HK-2 (cell line): ENCODE measurements at regions not wholly inside any gene's neighbourhood (a gene's known extent, or its start where the extent isn't known, plus 50 kb on each side); places are given as distances from the start of the nearest gene placed in this dataset.

Experiments
- DNase-seq: peaks from one replicate; pipeline ENCODE4 v3.0.0-alpha.2; 2018; ENCODE audit not compliant: unreplicated experiment

GRCh38 chr2:43055086-43055912 is 171.1 kb downstream of the ZFP36L2 start:
- DNase-seq = no peak

- DNase-seq = no peak
These were observed 172.0 kb downstream of the ZFP36L2 start for GRCh38 chr2:43054367-43054766.

DNA sequence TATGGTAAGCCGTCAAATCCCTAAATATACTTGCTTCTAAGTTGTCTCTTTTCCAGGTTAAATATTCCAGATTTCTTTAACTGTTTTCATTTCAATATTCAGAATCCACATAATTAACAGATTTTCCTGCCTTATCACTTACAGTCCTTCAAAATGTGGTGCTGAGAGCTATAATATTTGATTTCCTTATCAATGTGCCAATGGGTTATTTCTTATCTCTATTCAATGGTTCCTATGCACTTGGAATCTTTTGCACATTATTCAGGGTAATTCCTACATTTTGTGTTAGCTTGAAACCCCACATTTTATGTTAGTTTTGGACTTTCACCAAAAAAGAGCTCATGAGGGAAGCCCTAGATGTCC is 173.5 kb downstream of the ZFP36L2 start:
- no peak for DNase-seq

DNA sequence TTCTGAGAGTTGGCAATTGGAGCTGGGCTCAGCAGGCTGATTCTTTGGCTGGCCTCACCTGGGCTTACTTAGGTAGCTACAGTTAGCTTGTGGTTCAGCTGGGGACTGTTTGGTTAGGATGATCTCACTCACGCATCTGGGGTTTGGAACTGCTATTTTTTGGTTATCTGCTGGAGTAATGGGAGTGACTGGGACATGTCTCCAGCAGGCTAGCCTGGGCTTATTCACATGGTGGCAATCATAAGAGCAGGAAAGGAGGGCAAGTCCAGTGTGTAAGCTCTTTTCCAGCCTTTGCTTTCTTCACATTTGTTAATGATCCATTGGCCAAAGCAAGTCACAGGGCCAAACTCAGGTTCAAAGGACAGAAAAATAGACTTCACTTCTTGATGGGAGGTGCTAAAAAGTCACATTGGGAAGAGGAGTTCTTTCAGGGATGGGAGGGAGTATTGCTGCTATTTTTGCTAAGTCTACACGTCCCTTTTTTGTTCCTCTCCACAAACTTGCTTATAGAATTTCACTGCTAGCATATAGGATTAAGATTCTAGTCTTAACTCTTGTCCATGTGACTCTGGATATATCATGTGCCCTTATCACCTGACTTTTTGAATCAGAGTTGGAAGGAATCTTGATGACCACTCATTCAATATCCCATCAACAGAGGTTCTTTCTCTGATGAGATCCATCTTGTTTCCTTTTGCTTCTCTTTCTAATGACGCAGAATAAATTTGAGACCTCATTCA is 174.0 kb downstream of the ZFP36L2 start:
- DNase-seq = no peak

- DNase-seq = no peak
These were observed 175.1 kb downstream of the ZFP36L2 start for GRCh38 chr2:43051338-43051737.

- no peak for DNase-seq
These were observed 175.5 kb downstream of the ZFP36L2 start for GRCh38 chr2:43050866-43051265.

DNA sequence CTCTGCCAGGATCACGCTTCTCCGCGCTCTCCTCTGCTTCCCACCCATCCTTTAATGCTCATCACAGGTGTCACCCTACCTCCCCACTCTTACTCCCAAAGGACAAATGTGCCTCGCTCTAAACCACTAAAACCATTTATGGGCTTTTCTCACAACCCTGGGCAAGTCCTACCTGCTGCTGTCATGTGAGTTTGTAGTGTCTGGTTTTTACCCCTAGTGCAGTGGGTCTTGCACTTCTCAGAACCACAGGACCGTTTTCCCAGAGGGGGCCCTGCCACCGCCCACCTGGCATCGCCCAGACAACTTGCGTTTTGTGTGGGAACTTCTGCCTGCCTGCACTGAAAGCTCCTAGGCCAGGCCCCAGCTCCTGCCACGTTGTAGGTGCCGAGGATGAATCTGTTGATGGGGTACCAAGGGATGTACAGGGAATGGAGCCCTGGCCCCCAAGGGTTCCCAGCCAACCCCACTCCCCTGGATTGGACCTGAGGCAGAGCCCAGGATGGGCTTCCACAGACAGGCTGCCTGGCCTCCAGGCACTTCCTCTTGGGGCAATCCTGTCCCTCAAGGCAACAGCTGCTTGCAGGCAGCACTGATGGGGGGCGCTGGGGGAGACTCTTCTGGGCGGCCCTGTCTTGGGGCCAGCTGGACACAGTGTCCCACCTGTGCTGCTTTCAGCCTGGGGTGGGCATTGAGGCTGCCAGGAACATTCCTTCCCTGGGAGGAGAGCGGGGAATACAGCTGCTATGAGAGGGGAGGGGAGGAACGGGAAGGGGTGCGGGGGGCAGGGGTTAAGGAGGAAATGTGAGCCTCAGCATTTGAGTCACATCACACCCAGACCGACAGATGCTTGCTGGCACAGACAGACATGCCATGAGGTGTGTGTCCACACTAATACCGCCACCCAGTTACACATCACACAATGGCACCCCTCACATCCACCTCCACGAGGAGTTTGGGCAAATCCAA is 176.3 kb downstream of the ZFP36L2 start:
- no peak for DNase-seq

DNA sequence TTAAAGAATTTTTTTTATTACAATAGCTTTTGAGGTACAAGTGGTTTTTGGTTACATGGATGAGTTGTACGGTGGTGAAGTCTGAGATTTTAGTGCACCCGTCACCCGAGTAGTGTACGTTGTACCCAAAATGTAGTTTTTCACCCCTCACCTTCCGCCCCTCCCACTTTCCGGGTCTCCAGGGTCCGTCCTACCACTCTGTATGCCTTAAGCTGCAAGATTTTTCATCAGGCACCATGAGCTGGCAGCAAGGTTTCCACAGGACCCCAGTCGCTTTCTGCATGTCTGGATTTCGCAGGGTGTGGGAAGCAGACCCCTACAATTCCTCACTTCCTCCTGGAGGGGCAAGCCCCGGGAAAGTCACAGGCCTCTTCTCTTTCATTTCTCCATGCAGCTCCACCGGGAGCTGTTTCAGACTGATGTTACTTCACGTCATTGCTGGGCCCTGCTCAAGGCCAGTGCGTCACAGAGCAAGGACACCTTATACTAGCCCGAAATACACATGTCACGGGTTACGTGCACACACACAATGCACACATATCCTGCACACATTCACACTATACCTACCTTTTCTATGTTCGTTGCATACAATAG is 179.1 kb downstream of the ZFP36L2 start:
- no peak for DNase-seq

DNA sequence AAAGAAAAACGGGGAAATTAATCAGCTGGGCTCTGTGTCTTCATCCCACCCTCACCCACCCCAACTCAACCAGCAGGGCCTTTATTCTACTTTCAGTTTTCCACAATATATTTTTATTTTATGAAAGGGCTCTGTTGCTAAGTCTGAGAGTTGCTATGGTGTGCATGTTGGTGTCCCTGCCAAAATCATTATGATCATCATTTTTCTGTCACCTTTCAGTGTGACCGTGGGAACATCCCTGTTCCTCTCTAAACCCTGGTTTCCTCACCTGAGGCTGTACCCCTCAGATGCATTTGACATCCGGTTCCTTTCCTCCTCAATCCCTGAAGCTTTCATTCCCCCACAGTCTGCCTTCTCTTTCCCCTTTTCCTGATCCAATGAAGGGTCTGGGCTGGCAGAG is 180.5 kb downstream of the ZFP36L2 start:
- no peak for DNase-seq

DNA sequence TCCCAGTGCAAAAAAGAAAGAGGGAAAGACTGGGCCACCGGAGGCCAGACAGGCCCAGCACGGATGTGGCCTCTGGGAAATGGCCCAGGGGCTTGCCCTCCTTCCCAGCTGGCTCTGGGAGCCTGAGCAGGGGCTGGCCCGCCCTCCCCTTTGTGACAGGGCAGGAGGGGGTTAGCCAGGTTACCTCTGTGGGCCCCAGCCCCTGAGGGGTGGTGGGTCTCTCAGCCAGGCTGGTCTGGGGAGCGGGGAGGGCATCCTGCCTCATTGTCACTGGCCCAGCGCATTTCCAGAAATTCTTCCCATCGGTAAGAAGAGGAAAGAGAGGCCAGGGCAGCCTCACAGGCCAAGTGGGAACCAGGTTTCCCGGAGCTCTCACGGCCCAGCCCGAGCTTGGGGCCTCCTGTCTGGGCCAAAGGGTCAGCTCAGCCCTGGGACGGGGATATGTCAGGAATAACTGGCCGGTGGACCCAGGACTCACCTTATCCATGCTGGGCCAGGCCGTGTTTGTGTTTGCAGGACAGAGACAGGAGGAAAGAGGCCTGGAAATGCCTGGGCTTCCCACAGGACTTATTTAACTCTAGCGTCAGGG is 182.2 kb downstream of the ZFP36L2 start:
- DNase-seq = no peak

DNA sequence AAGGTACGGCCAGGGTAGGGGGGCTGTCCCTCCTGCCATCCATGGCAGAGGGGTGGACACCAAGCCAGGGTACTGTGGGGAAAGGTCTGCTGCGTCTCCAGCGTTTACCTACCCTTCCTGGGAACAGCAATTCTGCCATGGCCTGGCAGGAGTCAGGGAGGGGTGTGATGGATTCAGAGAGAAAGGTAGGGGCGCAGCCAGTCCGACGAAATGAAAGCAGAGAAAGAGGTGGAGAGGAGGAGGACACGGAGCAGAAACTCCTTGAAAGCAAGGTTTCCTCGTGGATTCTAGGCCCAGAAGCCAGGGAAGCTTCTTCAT is 182.9 kb downstream of the ZFP36L2 start:
- DNase-seq = no peak

- DNase-seq = peak; percentile 84
These were observed 184.6 kb downstream of the ZFP36L2 start for GRCh38 chr2:43041661-43042360.

DNA sequence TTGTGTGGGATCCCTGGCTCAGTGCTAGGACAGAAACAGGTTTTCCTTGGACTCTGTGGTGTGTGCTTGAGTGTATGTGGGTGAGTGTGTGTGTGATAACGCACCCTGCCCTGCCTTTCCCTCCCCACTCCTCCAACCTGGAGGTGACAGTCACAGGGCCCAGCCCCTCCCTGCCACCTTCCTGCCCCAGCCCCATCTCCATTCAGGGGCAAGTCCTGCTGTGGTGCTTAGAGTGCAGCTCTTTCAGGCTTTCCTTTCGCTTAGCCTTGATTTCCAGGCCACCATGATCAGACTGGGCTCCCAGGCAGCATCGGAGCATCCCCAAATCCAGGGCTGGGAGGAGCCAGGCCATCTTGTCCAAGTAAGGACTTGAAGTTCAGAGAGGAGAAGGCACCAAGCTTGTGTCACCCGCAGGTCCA is 185.2 kb downstream of the ZFP36L2 start:
- DNase-seq = no peak

DNA sequence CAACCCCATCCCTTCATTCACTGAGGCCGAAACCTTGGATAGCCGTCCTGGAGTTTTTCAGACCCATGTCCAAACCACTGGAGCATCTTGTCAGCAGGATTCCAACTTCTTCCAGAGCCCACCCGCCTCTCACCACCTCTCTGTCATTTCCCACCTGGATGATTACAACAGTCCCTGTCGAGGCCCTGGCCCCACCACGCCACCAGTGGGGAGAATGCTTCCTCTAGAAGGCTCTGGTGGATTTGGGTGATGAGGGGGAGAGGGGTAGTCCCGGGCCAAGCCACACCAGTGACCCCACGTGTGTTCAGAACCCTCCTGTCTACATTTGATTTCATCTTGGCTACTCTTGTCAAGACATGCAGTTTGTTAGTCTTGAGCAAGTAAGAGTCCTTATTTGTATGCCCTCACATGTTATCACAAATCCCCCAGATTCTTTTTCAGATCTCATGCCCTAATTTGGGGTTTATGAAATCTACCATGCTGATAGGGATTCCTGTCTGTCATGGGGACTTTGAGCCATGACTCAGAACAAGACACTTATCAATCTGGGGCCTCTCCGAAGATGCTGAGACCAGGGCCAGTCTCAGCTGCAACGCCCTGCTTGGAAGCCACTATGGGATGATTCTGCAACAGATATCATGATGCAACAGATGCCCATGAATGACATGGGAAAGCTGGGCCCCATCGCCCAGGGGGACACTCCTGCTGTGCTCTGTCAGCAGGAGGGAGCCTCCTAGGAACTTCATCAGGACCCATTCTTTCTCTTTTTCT is 186.1 kb downstream of the ZFP36L2 start:
- DNase-seq = no peak

GRCh38 chr2:43039376-43040080 is 186.9 kb downstream of the ZFP36L2 start:
- DNase-seq = no peak

GRCh38 chr2:43038696-43039094 is 187.7 kb downstream of the ZFP36L2 start:
- no peak for DNase-seq

- no peak for DNase-seq
These were observed 188.2 kb downstream of the ZFP36L2 start for GRCh38 chr2:43038034-43038695.

DNA sequence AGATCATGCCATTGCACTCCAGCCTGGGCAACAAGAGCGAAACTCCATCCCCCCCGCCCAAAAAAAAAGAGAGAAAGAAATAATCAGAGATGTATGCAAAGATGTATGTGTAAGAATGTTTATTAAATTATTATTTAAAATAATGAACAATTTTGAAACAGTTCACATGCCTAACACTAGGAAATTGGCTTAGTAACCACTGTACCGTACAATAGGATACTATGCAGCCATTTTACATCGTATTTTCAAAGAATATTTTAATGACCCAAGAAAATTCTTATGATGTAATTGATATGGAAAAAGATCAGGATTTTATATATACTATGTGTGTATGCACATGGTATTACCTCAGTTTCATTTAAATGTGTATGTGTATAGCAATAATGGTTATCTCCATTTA is 190.5 kb downstream of the ZFP36L2 start:
- no peak for DNase-seq

DNA sequence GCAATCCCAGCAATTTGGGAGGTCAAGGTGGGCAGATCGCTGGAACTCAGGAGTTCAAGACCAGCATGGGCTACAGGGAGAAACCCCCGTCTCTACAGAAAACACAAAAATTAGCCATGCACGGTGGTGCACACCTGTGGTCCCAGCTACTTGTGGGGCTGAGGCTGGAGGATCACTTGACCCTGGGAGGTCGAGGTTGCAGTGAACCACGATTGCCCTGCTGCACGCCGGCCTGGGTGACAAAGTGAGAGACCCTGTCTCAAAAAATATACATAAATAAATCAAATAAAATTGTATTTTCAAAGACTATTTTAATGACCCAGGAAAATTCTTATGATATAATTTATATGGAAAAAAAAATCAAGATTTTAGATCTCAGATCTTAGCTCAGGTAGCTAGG is 191.5 kb downstream of the ZFP36L2 start:
- no peak for DNase-seq
